ENCODE measurements at regions not wholly inside any gene's neighbourhood (a gene's known extent, or its start where the extent isn't known, plus 50 kb on each side); places are given as distances from the start of the nearest gene placed in this dataset.

DNA sequence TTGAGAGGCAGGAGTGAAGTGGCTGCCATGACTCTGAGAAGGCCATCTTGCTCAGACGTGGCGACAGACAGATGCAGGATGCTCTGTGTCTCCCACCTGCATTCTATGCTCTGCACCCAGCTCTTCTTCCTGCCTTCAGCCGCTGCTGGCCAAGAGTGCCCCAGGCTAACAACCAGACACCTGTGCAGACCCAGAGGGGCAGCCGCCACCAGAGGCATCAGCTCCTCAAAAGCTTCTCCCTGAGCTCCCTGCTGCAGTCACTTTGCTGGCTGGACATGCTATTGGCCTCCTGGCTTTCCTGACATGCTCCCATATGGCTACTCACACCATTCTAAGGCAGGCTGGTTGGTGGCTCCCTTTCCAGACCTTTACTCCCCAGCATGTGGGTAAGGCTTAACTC, 70.6 kb upstream of the GRB10 start:
- no peak for TF ChIP-seq EZH2 (IDR thresholded peaks at IDR 0.05; ENCODE audit: borderline replicate concordance, low read depth, low read length, severe bottlenecking)
- TF ChIP-seq CTCF (IDR thresholded peaks at IDR 0.05; ENCODE audit: borderline replicate concordance, extremely low read depth, low read length, poor library complexity, severe bottlenecking) = no peak
